ENCODE measurements at regions not wholly inside any gene's neighbourhood (a gene's known extent, or its start where the extent isn't known, plus 50 kb on each side); places are given as distances from the start of the nearest gene placed in this dataset.

GRCh38 chr5:18811661-18812060, 1176.3 kb downstream of the CDH18 start:
- TF ChIP-seq CTCF (IDR thresholded peaks at IDR 0.05) (no peak), POLR2A (IDR thresholded peaks at IDR 0.05) (no peak)

All from uterus (tissue), 2 donors.